ENCODE measurements at regions not wholly inside any gene's neighbourhood (a gene's known extent, or its start where the extent isn't known, plus 50 kb on each side); places are given as distances from the start of the nearest gene placed in this dataset.

- DNase-seq (no peak), ATAC-seq (no peak)
- 78% methylated on average over 2 of the region's 2 CpGs for WGBS, 2 donors
- Histone ChIP-seq H3K4me1 (peaks cover 0 to 21% (median 7%) of the 10 kb centered on the region in 9 donors), H3K36me3 (no peaks in the 10 kb centered on the region), H3K4me3 (no peak overlapping the region), H3K9me3 (peaks cover 0 to 15% (median 0%) of the 10 kb centered on the region in 11 donors), H3K27ac (no peak overlapping the region), H3K27me3 (no peaks in the 10 kb centered on the region)
- intact Hi-C loops (cut with DNase I), result no loop called here
- TF ChIP-seq, protein P1, sequence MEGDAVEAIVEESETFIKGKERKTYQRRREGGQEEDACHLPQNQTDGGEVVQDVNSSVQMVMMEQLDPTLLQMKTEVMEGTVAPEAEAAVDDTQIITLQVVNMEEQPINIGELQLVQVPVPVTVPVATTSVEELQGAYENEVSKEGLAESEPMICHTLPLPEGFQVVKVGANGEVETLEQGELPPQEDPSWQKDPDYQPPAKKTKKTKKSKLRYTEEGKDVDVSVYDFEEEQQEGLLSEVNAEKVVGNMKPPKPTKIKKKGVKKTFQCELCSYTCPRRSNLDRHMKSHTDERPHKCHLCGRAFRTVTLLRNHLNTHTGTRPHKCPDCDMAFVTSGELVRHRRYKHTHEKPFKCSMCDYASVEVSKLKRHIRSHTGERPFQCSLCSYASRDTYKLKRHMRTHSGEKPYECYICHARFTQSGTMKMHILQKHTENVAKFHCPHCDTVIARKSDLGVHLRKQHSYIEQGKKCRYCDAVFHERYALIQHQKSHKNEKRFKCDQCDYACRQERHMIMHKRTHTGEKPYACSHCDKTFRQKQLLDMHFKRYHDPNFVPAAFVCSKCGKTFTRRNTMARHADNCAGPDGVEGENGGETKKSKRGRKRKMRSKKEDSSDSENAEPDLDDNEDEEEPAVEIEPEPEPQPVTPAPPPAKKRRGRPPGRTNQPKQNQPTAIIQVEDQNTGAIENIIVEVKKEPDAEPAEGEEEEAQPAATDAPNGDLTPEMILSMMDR (IDR thresholded peaks at IDR 0.05), result no peak
These were observed 229.0 kb downstream of the PABPC4L start for GRCh38 chr4:133972586-133972985.

- Histone ChIP-seq H3K4me3 (no peak overlapping the region), H3K9me3 (peaks cover 0 to 28% (median 8%) of the 10 kb centered on the region in 11 donors), H3K36me3 (no peaks in the 10 kb centered on the region), H3K27ac (peak overlapping the region in 3 of 10 donors; percentile 35 to 49 (median 38)), H3K27me3 (no peaks in the 10 kb centered on the region), H3K4me1 (peaks cover 0 to 21% (median 7%) of the 10 kb centered on the region in 9 donors)
- TF ChIP-seq, protein P1 (IDR thresholded peaks at IDR 0.05), result no peak
- 42 to 46% methylated on average over 4 of the region's 4 CpGs for WGBS, 2 donors
- DNase-seq (peak; percentile 13 to 51), ATAC-seq (peak in 4 of 8 donors; percentile 39 to 74 (median 59))
- intact Hi-C loops (cut with DNase I), result no loop called here
These were observed 232.3 kb downstream of the PABPC4L start for GRCh38 chr4:133969202-133969848.

DNA sequence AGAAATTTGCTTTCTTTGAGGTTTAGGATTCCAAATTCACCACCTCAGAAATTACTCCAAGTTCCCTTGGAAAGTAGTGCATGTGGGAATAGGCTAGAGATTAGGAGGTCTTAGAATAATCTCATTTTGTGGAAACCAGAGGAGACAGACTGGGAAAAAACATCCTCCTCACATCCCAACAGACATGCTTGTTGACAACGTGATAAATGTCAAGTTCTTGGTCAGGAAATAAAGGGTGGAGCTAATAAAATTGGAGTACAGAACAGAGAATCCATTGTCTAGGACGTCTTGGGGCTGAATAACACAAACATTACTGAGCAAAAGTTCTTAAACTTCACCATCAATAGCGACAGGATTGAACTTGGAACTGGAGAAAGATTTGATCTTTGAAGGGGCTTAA lies 233.4 kb downstream of the PABPC4L start:
- 21 to 46% methylated on average over 3 of the region's 3 CpGs for WGBS, 2 donors
- intact Hi-C loops (cut with DNase I), result no loop called here
- ATAC-seq (peak in 6 of 8 donors; percentile 61 to 89 (median 80)), DNase-seq (no peak)
- TF ChIP-seq, protein P1 (IDR thresholded peaks at IDR 0.05), result no peak
- H3K27me3 ChIP-seq, result no peaks in the 10 kb centered on the region
- H3K9me3 ChIP-seq, result peaks cover 0 to 36% (median 8%) of the 10 kb centered on the region in 11 donors
- H3K4me3 ChIP-seq, result no peak overlapping the region
- no peaks in the 10 kb centered on the region for H3K36me3 ChIP-seq
- peaks cover 0 to 21% (median 7%) of the 10 kb centered on the region in 9 donors for H3K4me1 ChIP-seq
- H3K27ac ChIP-seq, result peak overlapping the region in 3 of 10 donors; percentile 35 to 49 (median 38)

DNA sequence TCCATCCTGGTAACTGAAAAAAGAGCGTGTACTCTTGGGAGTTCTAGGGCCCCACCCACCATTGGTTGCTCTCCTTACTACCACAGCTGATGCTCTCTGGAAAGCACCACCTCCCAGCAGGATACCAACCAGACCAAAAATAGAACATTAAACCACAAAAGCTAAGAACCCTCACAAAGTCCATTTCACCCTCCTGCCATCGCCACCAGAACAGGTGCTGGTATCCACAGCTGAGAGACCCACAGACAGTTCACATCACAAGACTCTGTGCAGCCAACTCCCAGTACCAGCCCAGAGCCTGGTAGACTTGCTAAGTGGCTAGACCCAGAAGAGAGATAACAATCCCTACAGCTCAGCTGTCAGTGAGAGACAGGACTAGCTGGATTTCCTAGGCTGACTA lies 240.6 kb downstream of the PABPC4L start:
- H3K27ac ChIP-seq, result no peak overlapping the region
- no peaks in the 10 kb centered on the region for H3K4me1 ChIP-seq
- peaks cover 0 to 43% (median 8%) of the 10 kb centered on the region in 11 donors for H3K9me3 ChIP-seq
- WGBS, 2 donors, result 95 to 98% methylated on average over 2 of the region's 2 CpGs
- H3K4me3 ChIP-seq, result no peak overlapping the region
- TF ChIP-seq, protein P1 (IDR thresholded peaks at IDR 0.05), result no peak
- H3K36me3 ChIP-seq, result no peaks in the 10 kb centered on the region
- DNase-seq (no peak), ATAC-seq (no peak)
- H3K27me3 ChIP-seq, result no peaks in the 10 kb centered on the region
- intact Hi-C loops (cut with DNase I), result no loop called here
